HG02759 (cell line): ENCODE measurements at regions not wholly inside any gene's neighbourhood (a gene's known extent, or its start where the extent isn't known, plus 50 kb on each side); places are given as distances from the start of the nearest gene placed in this dataset.
"Not testable (repeated sequence)": the region's sequence is repeated elsewhere in the genome, so short reads cannot be mapped to it uniquely, and the experiment has no call there.

Experiments
- ATAC-seq: cut with Tn5 transposase; IDR thresholded peaks from one replicate; pipeline ENCODE4 v1.9.1; 2021; ENCODE audit warnings: mild to moderate bottlenecking, moderate library complexity; ENCODE audit not compliant: unreplicated experiment

- ATAC-seq = no peak
Observed at GRCh38 chr1:191453487-191453886, 704.8 kb upstream of the RGS18 start.

GRCh38 chr1:191457889-191458288 is 700.4 kb upstream of the RGS18 start:
- ATAC-seq = no peak

- ATAC-seq = no peak
Observed at GRCh38 chr1:191460234-191460633, 698.0 kb upstream of the RGS18 start.

GRCh38 chr1:191483988-191484387 is 674.3 kb upstream of the RGS18 start:
- no peak for ATAC-seq

- ATAC-seq = no peak
Observed at GRCh38 chr1:191490303-191490702, 668.0 kb upstream of the RGS18 start.

GRCh38 chr1:191495040-191495439 is 663.2 kb upstream of the RGS18 start:
- ATAC-seq = no peak

- ATAC-seq = no peak
Observed at GRCh38 chr1:191498318-191498717, 659.9 kb upstream of the RGS18 start.

GRCh38 chr1:191498825-191499224 is 659.4 kb upstream of the RGS18 start:
- no peak for ATAC-seq

GRCh38 chr1:191504999-191505398 is 653.3 kb upstream of the RGS18 start:
- ATAC-seq = no peak

- no peak for ATAC-seq
Observed at GRCh38 chr1:191508239-191508638, 650.0 kb upstream of the RGS18 start.

- not testable (repeated sequence) for ATAC-seq
Observed at GRCh38 chr1:191511480-191511879, 646.8 kb upstream of the RGS18 start.

- no peak for ATAC-seq
Observed at GRCh38 chr1:191517826-191518225, 640.4 kb upstream of the RGS18 start.

- no peak for ATAC-seq
Observed at GRCh38 chr1:191519519-191519918, 638.7 kb upstream of the RGS18 start.

- ATAC-seq = no peak
Observed at GRCh38 chr1:191520345-191520744, 637.9 kb upstream of the RGS18 start.

- ATAC-seq = not testable (repeated sequence)
Observed at GRCh38 chr1:191525944-191526343, 632.3 kb upstream of the RGS18 start.

GRCh38 chr1:191528275-191528674 is 630.0 kb upstream of the RGS18 start:
- no peak for ATAC-seq

- no peak for ATAC-seq
Observed at GRCh38 chr1:191530928-191531327, 627.3 kb upstream of the RGS18 start.

GRCh38 chr1:191533254-191533653 is 625.0 kb upstream of the RGS18 start:
- ATAC-seq = no peak

- no peak for ATAC-seq
Observed at GRCh38 chr1:191536791-191537429, 621.4 kb upstream of the RGS18 start.

GRCh38 chr1:191541758-191542157 is 616.5 kb upstream of the RGS18 start:
- no peak for ATAC-seq

- no peak for ATAC-seq
Observed at GRCh38 chr1:191542444-191542843, 615.8 kb upstream of the RGS18 start.

GRCh38 chr1:191546803-191547202 is 611.5 kb upstream of the RGS18 start:
- ATAC-seq = no peak

GRCh38 chr1:191551019-191551418 is 607.2 kb upstream of the RGS18 start:
- no peak for ATAC-seq
